ENCODE measurements at regions not wholly inside any gene's neighbourhood (a gene's known extent, or its start where the extent isn't known, plus 50 kb on each side); places are given as distances from the start of the nearest gene placed in this dataset.

DNA sequence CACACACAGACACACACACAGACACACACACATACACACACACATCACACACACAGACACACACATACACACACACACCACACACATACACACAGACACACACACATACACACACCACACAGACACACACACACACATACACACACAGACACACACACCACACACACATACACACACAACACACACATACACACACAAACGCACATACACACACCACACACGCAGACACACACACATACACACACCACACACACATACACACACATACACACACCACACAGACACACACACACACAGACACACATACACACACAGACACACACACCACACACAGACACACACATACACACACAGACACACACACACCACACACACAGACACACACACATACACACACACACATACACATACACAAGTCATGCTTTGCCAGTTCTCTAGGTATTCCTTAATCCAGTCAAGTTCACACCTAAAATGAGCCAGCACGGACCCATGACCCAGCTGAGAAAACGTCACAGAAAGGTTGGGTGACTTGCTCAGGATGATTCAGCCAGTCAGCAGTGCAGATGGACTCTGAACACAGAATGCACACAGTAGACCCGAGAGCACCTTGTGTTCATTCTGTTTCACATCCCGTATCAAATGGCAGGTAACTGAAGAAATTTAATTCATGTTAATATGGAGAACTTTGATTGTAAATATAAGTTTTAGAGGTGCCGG lies 746.4 kb downstream of the MTRR start:
- H3K9me3 ChIP-seq (replicated peaks; ENCODE audit: control insufficient read depth, insufficient read depth, low read length), result peaks cover 3% of the 10 kb centered on the region
- no peaks in the 10 kb centered on the region for H3K36me3 ChIP-seq (ENCODE audit: control insufficient read depth in 2 of 2, extremely low read depth in 1 of 2, insufficient read depth in 2 of 2, low read length in 2 of 2)
- dilution Hi-C loops (cut with MboI; ENCODE audit: extremely low pct_ligation_motif_present, low sequenced_read_pairs), result no loop called here
- no peak overlapping the region for H3K9ac ChIP-seq (replicated peaks; ENCODE audit: extremely low read depth, insufficient read depth, low read length)
- intact Hi-C loops (cut with micrococcal nuclease), result no loop called here
- no peak overlapping the region for H2AFZ ChIP-seq (ENCODE audit: low read depth, low read length)
- BruUV-seq (replicated peaks), result no TSS peak
- H3K9me1 ChIP-seq (replicated peaks; ENCODE audit: control insufficient read depth, extremely low read depth, insufficient read depth, low read length), result no peaks in the 10 kb centered on the region
- H3K27ac ChIP-seq (ENCODE audit: insufficient read depth, low read depth, low read length), result no peak overlapping the region
- no peaks in the 10 kb centered on the region for H3K4me1 ChIP-seq (ENCODE audit: control insufficient read depth, extremely low read depth, insufficient read depth, low read length)
- CTCF ChIA-PET, result no interaction called here
- no peak overlapping the region for H3K4me3 ChIP-seq (replicated peaks in 1 of 3; ENCODE audit: insufficient read depth in 1 of 3, low read depth in 1 of 3, low read length in 3 of 3)
- H3K27me3 ChIP-seq (ENCODE audit: control insufficient read depth in 2 of 2, insufficient read depth in 2 of 2, low read length in 2 of 2), result no peaks in the 10 kb centered on the region
- DNase-seq (ENCODE audit: low read depth, low spot score), result no peak
- no peaks in the 10 kb centered on the region for H3K79me2 ChIP-seq (ENCODE audit: control insufficient read depth, insufficient read depth, low read length)
- FAIRE-seq, result no peak
- H3K4me2 ChIP-seq (ENCODE audit: insufficient read depth, low read length), result no peak overlapping the region
- no peaks in the 10 kb centered on the region for H4K20me1 ChIP-seq (replicated peaks; ENCODE audit: control insufficient read depth, extremely low read depth, insufficient read depth, low read length)
- TF ChIP-seq GATA2 (IDR thresholded peaks at IDR 0.05; ENCODE audit: insufficient read depth, insufficient read length, low read depth, low read length), result no peak
- TF ChIP-seq POLR2AphosphoS5 (IDR thresholded peaks at IDR 0.05; ENCODE audit: insufficient read depth, low read depth, low read length), result no peak
- no peak for TF ChIP-seq JUN (IDR thresholded peaks at IDR 0.05; ENCODE audit: borderline replicate concordance, insufficient read depth, insufficient read length, low read depth)
- TF ChIP-seq, protein P1, sequence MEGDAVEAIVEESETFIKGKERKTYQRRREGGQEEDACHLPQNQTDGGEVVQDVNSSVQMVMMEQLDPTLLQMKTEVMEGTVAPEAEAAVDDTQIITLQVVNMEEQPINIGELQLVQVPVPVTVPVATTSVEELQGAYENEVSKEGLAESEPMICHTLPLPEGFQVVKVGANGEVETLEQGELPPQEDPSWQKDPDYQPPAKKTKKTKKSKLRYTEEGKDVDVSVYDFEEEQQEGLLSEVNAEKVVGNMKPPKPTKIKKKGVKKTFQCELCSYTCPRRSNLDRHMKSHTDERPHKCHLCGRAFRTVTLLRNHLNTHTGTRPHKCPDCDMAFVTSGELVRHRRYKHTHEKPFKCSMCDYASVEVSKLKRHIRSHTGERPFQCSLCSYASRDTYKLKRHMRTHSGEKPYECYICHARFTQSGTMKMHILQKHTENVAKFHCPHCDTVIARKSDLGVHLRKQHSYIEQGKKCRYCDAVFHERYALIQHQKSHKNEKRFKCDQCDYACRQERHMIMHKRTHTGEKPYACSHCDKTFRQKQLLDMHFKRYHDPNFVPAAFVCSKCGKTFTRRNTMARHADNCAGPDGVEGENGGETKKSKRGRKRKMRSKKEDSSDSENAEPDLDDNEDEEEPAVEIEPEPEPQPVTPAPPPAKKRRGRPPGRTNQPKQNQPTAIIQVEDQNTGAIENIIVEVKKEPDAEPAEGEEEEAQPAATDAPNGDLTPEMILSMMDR (IDR thresholded peaks at IDR 0.05; ENCODE audit: extremely low read depth in 1 of 2, insufficient read depth in 1 of 2, low read depth in 1 of 2, low read length in 2 of 2), result no peak
- no peak for TF ChIP-seq POLR2A (IDR thresholded peaks at IDR 0.05; ENCODE audit: low read depth, low read length)
- TF ChIP-seq EZH2 (IDR thresholded peaks at IDR 0.05; ENCODE audit: borderline replicate concordance, low read depth, low read length, severe bottlenecking), result no peak
- TF ChIP-seq, protein P2, sequence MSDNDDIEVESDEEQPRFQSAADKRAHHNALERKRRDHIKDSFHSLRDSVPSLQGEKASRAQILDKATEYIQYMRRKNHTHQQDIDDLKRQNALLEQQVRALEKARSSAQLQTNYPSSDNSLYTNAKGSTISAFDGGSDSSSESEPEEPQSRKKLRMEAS (IDR thresholded peaks at IDR 0.05; ENCODE audit: insufficient read depth, insufficient read length), result no peak
- no peak for TF ChIP-seq MYC (IDR thresholded peaks at IDR 0.05; ENCODE audit: low read depth, low read length)
- no peak for TF ChIP-seq FOS (IDR thresholded peaks at IDR 0.05; ENCODE audit: borderline replicate concordance, insufficient read depth, low read length)
- POLR2A ChIA-PET, result no interaction called here

All from endothelial cell of umbilical vein (primary cell).